Adrenal gland (tissue), 9 donors: ENCODE measurements at regions not wholly inside any gene's neighbourhood (a gene's known extent, or its start where the extent isn't known, plus 50 kb on each side); places are given as distances from the start of the nearest gene placed in this dataset.

Experiments
- DNase-seq, 7 donors: peaks; one replicate each; pipeline ENCODE4 v3.0.0-alpha.2; 2019 to 2020
- H3K27ac ChIP-seq, 5 donors: fragments of 200-600 bp; sonication (generic) in 4 of 5; 1 replicate in 3 of 5; 2 replicates in 2 of 5; pipeline versions ENCODE4 v1.5.1 to v1.8.0; 2016 to 2020; ENCODE audit warnings: mild to moderate bottlenecking in 1 of 5
- H3K27me3 ChIP-seq: fragments of 200-600 bp; 2 replicates; pipeline ENCODE4 v1.8.0; 2021
- H3K36me3 ChIP-seq, 2 donors: fragments of 200-600 bp; replicated peaks in 1 of 2; 1 replicate in 1 of 2; 2 replicates in 1 of 2; pipeline versions ENCODE4 v1.5.1 to v1.8.0; 2018 to 2022
- H3K4me1 ChIP-seq, 2 donors: fragments of 200-600 bp; replicated peaks in 1 of 2; 1 replicate in 1 of 2; 2 replicates in 1 of 2; pipeline versions ENCODE4 v1.5.1 to v1.8.0; 2018 to 2021
- H3K4me3 ChIP-seq, 4 donors: fragments of 200-600 bp; sonication (generic) in 3 of 4; one replicate each; pipeline ENCODE4 v1.5.1; 2016 to 2018
- H3K9me3 ChIP-seq, 3 donors: fragments of 200-600 bp; sonication (generic) in 1 of 3; replicated peaks in 1 of 3; 1 replicate in 2 of 3; 2 replicates in 1 of 3; pipeline versions ENCODE4 v1.5.1 to v1.8.0; 2016 to 2021
- POLR2A ChIP-seq, 2 donors: fragments of 450-650 bp; IDR thresholded peaks; one replicate each; pipeline ENCODE4 v1.6.1; 2017; ENCODE audit warnings: antibody characterized with exemption in 2 of 2, mild to moderate bottlenecking in 2 of 2, moderate library complexity in 1 of 2
- WGBS, 4 donors: extraction: QIAGEN DNeasy Blood & Tissue Kit in 2 of 4; methylation state at CpG; one replicate each; pipeline versions ENCODE4 v1.1.5 to v1.1.7; 2013 to 2017; 5-methylcytosine and 5-hydroxymethylcytosine counted together
- intact Hi-C, 2 donors: fragments of 100-400 bp; cut with DNase I; formaldehyde crosslinking; loops; one replicate each; pipeline versions ENCODE4 v1.14.1 to v1.15.0; 2022 to 2023
- TF ChIP-seq, protein P1 (sequence below), 6 experiments: fragments of 450-650 bp in 4 of 6; fragments of 200-600 bp in 2 of 6; sonication (generic) in 1 of 6; IDR thresholded peaks; 1 replicate in 5 of 6; 2 replicates in 1 of 6; pipeline versions ENCODE4 v1.5.1 to v1.8.0; 2016 to 2021; ENCODE audit warnings: antibody characterized with exemption in 6 of 6, mild to moderate bottlenecking in 2 of 6, moderate library complexity in 1 of 6
- donor health status: healthy with polysubstance abuse.
- donor health status: Bipolar disorder and iron deficiency.
- donor health status: DM: yes; HTN: yes; CAD: no.
- donor health status: DM: no; HTN: no; CAD: no.
- donor health status: DM: no; HTN: no; CAD: no.

DNA sequence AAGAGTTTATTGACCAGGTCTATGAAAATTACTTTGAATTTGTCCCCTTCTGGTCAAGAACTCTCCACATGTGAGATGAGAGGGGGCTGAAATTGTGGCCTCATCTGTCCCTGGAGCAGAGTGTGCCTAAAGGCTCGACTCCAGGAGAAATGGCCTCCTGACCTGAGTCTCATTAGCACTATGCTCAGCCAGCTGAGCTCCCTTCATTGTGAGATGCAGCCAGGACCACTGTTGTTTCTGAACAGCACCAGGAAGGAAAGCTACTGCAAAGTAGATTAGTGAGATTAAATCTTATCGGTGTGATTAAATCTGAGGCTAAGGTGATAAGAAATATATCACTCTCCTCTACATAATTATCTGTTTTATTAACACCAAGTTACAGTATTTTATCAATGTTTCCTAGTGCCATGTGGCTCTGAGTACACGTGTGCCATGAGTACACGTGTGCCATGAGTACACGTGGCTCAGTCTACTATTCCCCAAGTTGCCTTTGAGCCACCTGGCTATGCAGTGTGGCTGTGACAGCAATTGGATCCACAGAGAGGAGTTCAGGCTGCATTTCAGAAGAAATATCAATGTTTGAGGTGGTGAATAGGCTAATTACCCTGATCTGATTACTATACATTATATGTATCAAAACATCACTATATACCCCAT, 126.9 kb downstream of the IPMK start:
- TF ChIP-seq POLR2A (IDR thresholded peaks at IDR 0.05) = no peak
- TF ChIP-seq, protein P1, sequence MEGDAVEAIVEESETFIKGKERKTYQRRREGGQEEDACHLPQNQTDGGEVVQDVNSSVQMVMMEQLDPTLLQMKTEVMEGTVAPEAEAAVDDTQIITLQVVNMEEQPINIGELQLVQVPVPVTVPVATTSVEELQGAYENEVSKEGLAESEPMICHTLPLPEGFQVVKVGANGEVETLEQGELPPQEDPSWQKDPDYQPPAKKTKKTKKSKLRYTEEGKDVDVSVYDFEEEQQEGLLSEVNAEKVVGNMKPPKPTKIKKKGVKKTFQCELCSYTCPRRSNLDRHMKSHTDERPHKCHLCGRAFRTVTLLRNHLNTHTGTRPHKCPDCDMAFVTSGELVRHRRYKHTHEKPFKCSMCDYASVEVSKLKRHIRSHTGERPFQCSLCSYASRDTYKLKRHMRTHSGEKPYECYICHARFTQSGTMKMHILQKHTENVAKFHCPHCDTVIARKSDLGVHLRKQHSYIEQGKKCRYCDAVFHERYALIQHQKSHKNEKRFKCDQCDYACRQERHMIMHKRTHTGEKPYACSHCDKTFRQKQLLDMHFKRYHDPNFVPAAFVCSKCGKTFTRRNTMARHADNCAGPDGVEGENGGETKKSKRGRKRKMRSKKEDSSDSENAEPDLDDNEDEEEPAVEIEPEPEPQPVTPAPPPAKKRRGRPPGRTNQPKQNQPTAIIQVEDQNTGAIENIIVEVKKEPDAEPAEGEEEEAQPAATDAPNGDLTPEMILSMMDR (IDR thresholded peaks at IDR 0.05) = no peak
- 62 to 70% (median 65%) methylated on average over 5 of the region's 5 CpGs for WGBS, 4 donors
- no peak for DNase-seq
- H3K4me3 ChIP-seq = no peak overlapping the region
- intact Hi-C loops = no loop called here
- H3K27me3 ChIP-seq = no peaks in the 10 kb centered on the region
- H3K9me3 ChIP-seq = no peaks in the 10 kb centered on the region
- no peaks in the 10 kb centered on the region for H3K4me1 ChIP-seq
- no peaks in the 10 kb centered on the region for H3K36me3 ChIP-seq
- H3K27ac ChIP-seq = no peak overlapping the region

DNA sequence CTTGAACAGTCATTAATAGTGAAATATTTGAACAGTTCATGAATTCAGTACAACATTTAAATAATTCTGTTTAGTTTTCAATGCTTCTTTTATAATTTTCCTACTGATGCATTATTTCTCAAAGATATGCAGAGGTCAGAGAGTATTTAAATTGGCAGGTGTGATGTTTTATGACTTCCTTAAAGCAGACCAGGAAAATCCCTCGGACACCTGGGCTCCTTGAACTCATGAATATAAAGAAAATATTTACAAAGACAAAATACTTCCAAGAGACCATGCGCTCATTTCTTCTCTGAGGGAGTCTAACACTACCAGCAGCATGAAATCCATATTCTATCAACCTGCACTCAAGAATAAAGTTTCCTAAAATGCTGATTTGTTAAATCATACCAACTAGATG, 127.6 kb downstream of the IPMK start:
- Histone ChIP-seq H3K27me3 (no peaks in the 10 kb centered on the region), H3K4me3 (no peak overlapping the region), H3K4me1 (no peaks in the 10 kb centered on the region), H3K27ac (no peak overlapping the region), H3K36me3 (no peaks in the 10 kb centered on the region), H3K9me3 (no peaks in the 10 kb centered on the region)
- DNase-seq = no peak
- WGBS, 4 donors = 67 to 80% (median 71%) methylated on average over 2 of the region's 2 CpGs
- TF ChIP-seq POLR2A (IDR thresholded peaks at IDR 0.05) = no peak
- TF ChIP-seq, protein P1 (IDR thresholded peaks at IDR 0.05) = no peak
- intact Hi-C loops = no loop called here

DNA sequence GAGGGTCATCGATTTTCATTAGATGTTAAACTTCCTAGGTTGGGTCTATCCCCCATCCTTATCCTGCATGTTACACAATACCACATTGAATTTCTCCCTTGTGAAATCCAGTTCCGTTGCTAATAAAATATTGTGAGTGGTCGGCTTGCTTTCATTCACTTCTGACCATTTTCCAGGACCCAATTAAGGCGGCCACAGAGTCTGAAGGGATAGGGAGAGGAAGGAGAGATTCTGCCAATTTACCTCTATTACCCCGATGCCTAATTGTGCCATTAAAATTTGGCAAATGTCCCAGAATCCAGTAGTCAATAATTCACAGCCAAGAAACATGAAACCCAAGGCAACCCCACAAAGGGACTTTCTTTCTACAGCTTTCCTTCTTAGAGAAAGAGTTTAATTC, 129.9 kb downstream of the IPMK start:
- H3K27me3 ChIP-seq = no peaks in the 10 kb centered on the region
- H3K4me1 ChIP-seq = no peaks in the 10 kb centered on the region
- DNase-seq = no peak
- 66 to 75% (median 67%) methylated on average over 5 of the region's 5 CpGs for WGBS, 4 donors
- intact Hi-C loops = no loop called here
- H3K4me3 ChIP-seq = no peak overlapping the region
- no peaks in the 10 kb centered on the region for H3K36me3 ChIP-seq
- no peaks in the 10 kb centered on the region for H3K9me3 ChIP-seq
- TF ChIP-seq, protein P1 (IDR thresholded peaks at IDR 0.05) = no peak
- TF ChIP-seq POLR2A (IDR thresholded peaks at IDR 0.05) = no peak
- H3K27ac ChIP-seq = no peak overlapping the region

DNA sequence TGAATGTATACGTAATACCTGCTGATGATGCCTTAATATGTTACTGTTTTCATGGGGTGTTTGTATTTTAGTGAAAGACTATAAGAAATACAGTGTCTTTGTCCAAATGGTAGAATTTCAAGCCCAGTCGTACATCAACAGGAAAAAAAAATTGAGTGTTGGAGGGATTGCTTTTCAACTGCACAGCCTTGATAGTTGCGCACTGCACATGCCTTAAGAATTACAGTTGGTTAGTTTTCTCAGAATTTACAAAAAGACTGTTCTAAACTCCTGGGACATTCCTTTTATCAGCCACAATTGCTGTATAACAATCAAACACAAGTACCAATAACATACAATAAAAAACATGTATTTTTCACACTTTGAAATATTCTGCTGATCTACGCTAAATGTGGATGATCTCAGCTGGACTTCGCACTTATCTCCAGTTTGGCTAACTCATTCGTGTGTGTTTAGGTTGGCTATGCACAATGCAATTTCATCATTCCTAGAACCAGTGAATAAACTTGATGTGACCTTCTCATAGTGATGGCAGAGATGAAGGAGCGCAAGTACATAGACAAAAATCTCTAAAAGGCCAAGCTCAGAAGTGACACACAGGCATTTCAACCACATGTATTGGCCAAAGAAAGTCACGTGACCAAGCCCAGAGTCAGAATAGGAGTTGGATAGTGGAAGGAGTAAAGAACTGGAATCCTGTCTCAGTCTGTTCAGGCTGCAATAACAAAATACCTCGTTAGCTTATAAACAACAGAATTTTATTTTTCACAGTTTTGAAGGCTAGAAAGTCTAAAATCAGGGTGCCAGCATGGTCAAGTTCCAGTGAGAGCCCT, 152.3 kb downstream of the IPMK start:
- 68 to 72% (median 70%) methylated on average over 9 of the region's 9 CpGs for WGBS, 4 donors
- H3K4me3 ChIP-seq = no peak overlapping the region
- no peak for DNase-seq
- no peaks in the 10 kb centered on the region for H3K4me1 ChIP-seq
- no peaks in the 10 kb centered on the region for H3K36me3 ChIP-seq
- H3K9me3 ChIP-seq = no peaks in the 10 kb centered on the region
- no peak overlapping the region for H3K27ac ChIP-seq
- intact Hi-C loops = no loop called here
- H3K27me3 ChIP-seq = no peaks in the 10 kb centered on the region
- TF ChIP-seq, protein P1 (IDR thresholded peaks at IDR 0.05) = no peak
- TF ChIP-seq POLR2A (IDR thresholded peaks at IDR 0.05) = no peak
